ENCODE measurements at regions not wholly inside any gene's neighbourhood (a gene's known extent, or its start where the extent isn't known, plus 50 kb on each side); places are given as distances from the start of the nearest gene placed in this dataset.
"Not testable (repeated sequence)": the region's sequence is repeated elsewhere in the genome, so short reads cannot be mapped to it uniquely, and the experiment has no call there.

DNA sequence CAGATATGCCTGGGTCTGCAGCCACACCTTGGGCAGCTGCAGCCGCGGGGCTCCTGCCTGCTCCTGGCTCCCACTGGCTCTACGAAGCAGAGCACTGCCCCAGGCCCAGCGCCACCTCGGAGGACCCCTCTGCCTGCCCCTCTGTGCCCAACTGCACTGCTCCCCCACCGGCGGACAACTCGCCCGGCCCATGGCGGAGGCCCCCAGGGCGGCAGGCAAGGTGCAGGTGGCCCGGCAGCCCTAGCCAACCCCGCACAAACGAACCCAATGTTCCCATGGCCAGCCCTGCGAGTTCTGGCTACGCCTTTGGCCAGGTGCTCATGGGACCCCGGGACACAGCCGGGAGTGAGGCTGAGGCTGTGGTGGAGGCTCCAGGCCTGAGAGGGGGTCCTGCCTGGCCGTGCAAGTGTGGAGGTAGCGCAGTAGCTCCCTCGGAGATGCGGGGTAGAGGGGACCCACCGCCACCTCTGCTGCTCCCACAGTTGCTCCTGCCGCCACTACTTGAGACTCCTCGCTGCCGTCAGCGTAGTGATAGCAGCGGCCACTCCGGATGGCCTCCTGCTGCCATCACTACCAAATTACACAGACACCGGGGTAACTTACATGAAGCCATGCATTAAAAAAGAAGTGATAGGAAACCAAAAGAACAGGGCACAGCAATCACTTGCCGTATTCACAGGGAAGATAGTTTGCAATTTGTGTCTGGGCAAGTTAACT lies 97.3 kb upstream of the SP4 start:
- no peak for DNase-seq

DNA sequence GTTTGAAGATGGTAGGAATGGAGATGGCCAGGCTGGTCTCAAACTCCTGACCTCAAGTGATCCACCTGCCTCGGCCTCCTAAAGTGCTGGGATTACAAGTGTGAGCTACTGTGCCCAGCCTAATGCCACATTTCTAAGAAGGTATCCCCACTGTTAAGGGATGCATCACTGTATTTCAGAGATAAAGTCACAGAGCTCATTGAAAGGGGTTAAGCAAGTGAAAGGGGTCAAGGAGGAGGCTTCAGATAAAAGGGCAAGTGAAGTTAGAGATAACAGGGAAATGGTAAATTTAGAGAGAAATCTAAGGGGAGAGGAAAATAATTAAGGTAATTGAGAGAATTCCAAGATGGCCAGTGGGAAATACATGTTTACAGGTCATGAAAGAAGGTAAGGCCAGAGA lies 93.0 kb upstream of the SP4 start:
- no peak for DNase-seq

DNA sequence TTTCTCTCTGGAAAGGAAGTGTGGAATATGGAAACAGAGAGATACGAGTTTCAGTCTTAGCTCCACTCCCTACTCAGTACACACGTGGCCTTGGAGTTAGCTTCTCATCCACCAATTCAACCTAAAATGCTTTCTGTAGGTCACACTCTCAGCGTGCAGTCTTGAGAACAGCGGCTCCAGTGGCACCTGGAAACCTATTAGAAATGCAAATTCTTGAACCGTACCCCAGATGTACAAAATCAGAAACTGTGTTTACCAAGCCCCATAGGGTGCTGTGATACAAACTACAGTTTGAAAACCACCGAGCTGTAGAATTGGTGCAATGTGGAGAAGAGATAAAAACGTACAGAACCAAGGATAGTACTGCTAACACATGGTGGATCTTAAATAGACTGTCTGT lies 91.1 kb upstream of the SP4 start:
- DNase-seq: no peak

DNA sequence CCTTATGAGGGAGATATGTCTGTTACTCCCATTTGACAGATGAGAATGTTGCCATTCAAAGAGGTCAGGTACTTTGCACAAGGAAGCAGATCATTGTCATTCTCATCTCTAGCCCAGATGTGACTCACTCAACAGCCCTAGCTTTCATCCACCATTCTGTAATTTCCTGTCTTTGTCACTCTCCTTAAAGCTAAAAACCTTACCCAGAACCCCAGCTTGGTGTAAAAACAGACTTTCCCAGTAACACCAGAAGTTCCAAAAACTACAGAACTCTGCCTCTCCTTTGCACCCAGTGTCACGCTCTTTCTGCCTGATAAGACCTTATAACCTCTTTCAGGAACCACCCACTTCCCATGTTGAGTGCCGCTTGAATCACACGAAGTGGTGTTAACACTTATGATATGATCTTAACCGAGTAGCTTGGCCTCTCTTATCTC lies 89.1 kb upstream of the SP4 start:
- no peak for DNase-seq

DNA sequence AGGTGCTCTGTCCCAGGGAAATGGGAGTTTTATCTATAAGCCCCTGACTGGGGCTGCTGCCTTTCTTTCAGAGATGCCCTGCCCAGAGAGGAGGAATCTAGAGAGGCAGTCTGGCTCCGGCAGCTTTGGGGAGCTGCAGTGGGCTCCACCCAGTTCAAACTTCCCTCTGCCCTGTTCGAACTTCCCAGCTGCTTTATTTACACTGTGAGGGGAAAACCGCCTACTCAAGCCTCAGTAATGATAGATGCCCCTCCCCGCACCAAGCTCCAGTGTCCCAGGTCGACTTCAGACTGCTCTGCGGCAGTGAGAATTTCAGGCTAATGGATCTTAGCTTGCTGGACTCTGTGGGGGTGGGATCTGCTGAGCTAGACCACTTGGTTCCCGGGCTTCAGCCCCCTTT lies 83.0 kb upstream of the SP4 start:
- DNase-seq: not testable (repeated sequence)

DNA sequence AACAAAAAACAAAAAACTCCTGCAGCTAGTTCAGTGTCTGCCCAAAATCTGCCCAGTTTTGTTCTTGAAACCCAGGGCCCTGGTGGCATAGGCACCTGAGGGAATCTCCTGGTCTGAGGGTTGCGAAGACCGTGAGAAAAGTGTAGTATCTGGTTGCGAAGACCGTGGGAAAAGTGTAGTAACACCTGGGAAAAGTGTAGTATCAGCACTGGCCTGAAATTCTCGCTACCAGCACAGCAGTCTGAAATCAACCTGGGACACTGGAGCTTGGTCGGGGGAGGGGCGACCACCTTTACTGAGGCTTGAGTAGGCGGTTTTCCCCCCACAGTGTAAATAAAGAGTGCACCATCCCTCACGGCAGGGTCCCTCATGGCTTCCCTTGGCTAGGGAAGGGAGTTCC lies 82.5 kb upstream of the SP4 start:
- no peak for DNase-seq

DNA sequence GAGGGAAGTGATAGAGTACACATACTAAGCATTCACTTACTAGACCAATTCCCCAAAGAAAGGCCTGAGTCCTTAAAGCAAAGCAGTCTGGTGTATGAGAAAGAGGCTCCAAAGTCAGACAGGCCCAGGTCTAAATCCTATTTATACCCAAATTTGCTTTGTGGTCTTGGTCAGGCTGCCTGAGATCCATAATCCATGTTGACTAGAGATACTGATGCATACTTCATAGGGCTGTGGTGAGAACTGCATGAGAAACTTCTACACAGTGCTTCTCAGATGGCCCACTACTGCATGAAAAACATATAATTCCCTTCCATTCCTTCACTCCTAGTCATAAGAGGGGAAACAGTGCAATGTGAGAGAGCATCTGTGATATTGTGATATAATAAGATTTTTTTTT lies 81.6 kb upstream of the SP4 start:
- DNase-seq: no peak

DNA sequence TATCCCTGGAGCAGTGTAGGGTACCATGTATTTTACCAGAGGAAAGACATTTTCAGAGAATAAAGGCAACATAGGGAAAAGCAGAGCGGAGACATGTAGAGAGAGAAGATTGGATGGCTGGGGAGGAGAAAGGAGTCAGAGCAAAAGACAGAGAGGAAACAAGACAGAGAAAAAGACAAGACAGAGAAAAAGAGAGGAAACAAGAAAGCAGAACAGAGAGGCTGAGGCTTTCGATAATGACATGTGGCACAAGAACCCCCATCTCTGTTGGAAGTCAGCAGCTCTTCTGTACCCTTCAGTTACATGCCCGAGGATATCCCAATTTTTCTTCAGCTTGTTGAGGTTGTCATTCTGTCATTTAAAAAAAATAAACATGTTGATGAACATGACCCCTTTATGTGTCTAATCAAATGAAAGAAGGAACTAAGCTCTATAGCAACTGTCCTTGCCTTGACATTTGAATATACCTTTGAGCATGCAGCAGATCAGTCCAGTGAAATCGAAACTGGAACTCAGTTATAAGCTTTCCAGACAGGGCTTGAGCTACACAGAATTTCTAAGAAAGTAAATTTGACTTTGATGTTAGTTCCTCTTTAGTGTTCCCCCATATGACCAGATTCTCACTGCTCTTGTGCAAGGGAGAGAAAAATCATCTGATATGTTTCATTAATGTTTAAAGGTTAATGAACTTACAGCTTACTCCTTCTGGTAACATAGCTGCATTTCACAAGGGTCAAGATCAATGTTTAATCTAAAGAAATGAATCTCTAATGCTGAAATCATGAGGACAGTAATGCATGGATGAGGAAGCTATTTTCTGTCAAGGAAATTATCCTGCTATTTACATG lies 75.1 kb upstream of the SP4 start:
- DNase-seq: no peak

DNA sequence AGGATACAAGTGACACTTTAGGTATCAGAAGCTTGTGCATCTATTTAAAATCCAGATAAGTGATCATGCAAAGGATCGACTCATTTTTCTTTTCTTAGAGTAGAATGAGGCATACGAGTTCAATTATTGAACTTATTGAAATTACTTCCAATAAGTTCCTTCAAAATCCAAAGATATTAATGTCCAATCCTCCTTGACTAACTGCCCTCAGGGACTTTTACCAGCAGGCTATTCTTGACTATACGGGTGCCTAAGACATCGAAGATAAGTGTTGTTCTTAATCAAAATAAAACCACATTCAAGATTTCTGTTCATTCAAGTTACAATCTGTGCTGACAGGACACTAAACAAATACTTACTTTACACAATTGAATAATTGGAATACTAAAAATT lies 74.5 kb upstream of the SP4 start:
- no peak for DNase-seq

DNA sequence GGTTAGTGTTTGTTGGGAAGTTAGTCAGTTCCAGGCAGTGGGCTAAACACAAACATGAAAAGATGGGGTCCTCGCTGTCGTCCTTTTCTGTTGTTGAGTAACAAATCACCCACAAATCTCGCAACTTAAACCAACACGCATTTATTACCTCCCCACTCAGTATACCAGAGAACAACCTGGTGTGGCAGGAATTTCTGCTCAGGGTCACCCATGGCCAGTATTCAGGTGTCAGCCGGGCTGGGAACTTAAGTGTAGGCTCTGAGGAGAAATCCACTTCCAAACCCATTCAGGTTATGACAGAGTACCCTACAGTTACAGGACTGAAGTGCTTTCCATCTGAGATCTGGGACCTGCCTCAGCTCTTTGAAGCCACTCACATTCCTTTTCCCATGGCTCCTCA lies 73.6 kb upstream of the SP4 start:
- DNase-seq: no peak

DNA sequence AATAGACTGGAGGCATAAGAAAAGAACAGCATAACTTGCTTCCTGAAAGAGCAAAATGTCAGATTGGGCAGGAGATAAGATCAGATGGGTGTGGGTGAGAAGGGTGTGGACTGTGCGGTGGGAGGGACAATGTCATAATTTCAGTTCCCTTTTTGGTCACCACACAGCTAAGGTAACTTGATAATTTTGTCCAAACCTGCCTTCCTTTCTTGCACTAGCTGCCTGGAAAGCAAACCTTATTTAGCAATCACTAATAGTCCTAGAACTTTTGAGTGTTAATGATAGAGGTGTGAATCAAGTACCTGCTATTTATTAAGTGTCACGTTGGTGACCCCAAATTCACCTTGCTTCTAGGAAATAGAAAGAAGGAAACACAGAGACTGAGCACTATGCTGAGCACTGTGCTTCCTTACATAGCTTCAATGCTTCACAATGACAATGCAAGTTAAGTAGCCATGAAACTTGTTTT lies 72.4 kb upstream of the SP4 start:
- DNase-seq: no peak

DNA sequence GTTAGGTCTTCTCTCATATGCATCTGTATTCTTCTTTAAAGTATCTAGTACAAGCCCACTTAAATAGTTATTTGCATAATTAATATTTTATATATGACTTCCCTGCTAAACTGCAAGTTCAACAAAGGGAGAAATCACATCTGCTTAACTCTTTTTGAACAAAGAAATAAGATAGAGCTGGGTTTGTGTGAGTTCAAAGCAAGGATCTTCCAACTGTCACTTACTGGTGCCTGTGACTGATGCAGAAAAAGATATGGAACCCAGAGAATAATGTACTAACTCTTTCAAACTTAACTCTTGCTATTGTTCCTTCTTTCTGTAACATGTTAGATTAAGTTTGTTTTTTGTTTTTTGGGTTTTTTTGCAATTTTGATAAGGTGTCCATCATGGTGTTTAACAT lies 71.3 kb upstream of the SP4 start:
- no peak for DNase-seq

DNA sequence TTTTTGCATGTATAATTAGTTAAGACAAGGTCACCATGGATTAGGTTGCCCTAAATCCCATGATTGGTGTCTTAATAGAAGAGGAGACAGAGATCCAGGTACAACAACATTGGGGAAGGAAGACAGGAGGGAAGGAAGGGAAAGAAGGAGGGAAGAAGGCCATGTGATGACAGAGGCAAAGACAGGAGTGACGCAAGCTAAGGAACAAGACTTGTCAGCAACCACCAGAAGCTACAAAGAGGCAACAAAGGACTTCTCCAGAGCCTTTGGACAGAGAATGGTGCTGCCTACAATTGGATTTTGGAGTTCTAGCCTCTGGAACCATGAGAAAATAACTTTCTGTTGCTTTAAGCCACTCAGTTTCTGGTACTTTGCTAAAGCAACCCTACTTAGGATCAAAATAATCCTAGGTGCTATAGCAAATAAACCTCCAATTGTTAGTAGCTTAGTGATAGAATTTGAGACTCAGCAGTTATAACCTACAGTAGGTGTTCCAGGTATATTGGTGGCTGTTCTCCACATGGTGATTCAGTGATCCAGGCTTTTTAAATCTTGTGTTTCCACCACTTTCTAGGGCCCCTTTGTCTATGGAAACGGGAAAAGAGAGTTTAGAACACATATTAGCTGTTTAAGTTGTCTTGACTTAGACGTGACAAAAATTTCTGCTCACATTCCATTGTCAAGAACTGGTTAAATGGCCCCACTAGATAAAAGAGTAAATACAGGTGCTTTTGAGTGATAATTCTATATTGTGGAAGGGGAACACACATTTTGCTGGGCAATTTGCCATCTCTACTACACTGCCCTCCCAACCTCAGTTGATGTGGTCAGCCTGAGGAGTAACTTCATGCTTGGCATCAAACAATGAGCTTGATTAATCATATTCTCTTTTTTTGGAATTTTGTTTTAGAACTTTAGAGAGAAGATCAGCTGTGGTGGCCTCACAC lies 70.5 kb upstream of the SP4 start:
- DNase-seq: no peak

DNA sequence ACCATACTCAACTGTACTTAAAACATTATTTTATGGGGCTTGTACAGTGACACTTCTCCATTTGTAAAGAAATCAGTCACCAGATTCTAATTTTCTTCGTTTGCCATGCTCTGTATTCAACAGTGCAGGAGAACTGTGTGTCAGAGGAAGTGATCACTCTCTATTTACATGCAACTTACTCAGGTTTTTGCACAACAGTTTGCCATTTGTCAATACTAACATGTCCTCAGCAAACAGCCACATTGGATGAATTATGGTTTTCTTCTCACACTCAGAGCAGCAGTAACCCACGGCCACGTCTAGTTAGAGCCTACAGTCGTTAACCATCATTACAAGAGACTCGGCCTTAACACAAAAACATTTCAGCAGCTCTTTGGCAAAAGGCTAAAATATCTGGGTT lies 69.2 kb upstream of the SP4 start:
- DNase-seq: no peak

DNA sequence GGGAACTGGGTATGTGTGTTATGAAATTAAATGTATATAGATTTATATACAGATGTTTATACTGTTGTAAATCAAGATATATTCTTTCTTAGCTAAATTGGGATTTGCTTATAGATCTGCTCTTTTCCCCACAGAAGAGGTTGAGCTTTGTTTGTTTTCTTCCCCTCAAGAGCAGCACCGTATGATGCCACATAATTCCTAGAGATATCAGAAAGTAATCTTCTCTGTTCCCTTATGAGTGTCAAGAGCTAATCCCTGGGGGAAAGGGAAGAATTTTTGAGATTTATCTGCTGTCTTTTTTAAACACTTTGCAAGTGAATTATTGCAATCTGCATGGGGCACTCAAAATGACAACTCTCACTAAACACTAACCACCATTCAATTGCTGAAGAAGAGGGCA lies 68.7 kb upstream of the SP4 start:
- DNase-seq: no peak

DNA sequence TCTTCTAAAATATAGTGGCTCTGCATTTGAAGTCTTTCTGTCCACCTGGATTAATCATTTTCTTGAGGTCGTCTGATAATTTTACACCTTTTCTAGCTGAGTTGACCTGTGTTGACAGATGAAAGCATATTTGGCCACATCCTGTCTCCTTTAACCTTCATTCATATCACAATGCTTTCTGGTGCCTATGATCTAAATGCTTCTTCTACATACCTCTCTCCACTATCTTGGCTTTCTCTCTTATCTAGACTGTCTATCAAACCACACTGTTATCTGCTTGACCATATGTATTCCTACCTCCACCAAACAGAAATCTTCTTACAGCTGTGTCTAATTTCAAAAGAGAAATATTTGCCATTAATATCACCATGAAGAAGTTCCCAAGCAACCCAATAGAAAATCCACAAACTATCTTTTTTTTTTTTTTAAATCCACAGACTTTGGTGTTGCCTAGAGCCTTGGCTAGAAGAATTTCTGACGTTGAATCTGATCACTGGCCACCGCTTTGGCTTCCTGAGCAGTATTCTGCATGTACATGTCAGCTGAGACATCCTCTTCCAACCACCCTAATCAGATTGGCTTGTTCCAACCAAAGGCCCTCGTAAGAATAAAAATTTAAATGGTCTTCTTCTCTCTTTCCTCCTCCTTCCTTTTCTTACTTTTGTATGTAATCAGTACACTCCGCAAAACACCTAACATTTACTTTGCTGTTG lies 66.3 kb upstream of the SP4 start:
- DNase-seq: no peak

DNA sequence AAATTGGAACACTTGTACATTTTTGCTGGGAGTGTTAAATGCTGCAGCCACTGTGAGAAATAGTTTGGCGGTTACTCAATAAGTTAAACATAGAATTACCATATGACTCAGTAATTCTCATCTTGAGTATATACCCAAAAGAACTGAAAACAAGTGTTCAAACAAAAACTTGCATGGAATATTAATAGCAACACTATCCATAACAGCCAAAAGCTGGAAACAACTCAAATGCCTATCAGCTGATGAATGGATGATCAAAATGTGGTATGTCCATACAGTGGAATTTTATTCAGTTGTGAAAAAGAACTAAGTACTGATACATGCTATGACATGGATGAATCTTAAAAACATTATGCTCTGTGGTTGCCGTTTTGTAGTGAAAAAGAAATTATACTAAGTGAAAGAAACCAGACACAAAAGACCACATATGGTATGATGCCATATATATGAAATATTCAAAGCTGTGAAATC lies 63.0 kb upstream of the SP4 start:
- no peak for DNase-seq

DNA sequence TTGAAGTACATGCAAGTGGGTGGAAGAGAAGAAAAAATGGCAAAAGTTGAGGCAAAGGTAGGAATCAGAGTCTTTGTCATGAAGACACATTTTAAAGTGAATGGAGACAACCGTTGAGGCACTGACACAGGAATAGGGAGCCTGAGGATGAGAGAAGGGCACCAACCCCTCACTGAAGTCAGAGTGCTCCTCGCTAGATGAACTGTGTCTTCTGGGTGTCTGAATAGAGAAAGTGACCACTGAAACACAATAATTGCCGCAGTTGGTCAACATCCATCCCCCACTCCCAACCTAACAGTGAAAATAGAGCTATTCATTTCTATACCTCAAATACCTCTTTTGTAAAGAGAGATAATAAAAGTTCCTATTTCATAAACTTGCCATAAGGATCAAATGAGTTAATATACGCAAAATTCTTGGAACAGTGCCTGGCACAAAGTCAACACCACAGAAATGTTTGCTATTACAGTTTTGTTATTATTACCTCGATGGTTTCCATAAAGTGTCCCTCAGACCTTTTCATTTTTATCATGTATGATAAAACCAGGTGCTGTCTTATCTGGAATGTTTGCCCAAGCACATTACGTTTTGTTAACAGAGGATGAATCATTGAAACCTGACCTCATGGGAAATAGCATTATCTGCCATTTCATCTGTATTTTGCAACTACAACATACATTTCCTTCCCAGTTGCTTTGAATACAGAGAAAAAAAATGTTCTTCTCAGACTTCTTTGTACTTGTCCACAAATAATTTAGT lies 61.8 kb upstream of the SP4 start:
- no peak for DNase-seq

DNA sequence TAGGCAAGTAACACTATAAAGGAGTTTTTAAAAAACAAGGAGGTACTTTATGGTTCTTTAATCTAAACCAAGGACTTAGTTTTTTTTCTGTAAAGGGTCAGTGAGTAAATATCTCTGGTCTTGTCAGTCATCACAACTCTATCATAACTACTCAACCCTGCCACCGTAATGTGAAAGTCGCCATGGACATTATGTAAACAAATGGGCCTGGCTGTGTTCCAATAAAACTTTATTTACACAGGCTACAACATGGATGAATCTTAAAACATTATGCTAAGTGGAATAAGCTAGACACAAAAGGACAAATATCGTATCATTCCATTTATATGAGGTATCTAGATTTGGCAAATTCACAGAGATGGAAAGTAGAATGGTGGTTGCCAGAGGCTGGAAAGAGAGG lies 60.8 kb upstream of the SP4 start:
- DNase-seq: no peak

DNA sequence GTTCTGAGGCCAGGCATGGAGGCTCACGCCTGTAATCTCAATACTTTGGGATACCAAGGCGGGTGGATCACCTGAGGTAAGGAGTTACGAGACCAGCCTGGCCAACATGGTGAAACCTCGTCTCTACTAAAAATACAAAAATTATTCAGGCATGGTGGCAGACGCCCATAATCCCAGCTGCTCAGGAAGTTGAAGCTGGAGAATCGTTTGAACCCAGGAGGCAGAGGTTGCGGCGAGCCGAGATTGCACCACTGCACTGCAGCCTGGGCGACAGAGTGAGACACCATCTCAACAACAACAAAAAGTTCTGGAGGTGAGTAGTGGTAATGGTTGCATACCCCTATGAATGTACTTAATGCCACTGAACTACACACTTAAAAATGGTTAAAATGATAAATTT lies 60.3 kb upstream of the SP4 start:
- DNase-seq: no peak

DNA sequence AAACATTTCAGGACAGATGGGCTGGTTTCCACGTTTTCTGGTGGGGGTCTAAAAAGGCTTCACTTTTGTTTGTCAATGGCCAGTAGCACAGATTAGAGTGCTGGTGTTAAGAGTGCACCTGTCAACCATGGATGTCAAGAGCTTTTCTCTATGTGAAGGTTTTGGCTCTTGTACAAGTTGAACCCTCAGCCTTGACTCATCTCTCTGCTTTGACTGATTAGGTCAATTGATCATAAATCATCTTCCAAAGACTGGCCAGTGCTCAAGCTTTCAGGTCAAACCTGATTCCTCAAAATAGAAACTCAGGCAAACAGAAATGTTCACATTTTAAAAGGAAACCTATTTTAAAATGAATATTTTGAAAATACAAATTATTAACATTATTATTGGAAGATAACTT lies 59.6 kb upstream of the SP4 start:
- no peak for DNase-seq
